Panc1 (cell line): ENCODE measurements at regions not wholly inside any gene's neighbourhood (a gene's known extent, or its start where the extent isn't known, plus 50 kb on each side); places are given as distances from the start of the nearest gene placed in this dataset.

ENCODE experiments used
- ATAC-seq: fragments of 200-7000 bp; cut with Tn5 transposase; 2 replicates; pipeline ENCODE4 v1.9.1; 2020; ENCODE audit warnings: mild to moderate bottlenecking, moderate library complexity
- BruUV-seq: library from RNA; stranded (reverse); fragments of 400-500 nt; replicated peaks from 2 replicates; lab custom pipeline; 2021; lab: Mats Ljungman, UMichigan
- CTCF ChIA-PET: fragments of 300-600 bp; sonication (Branson Sonifier 250); formaldehyde crosslinking; loops from one replicate; lab custom pipeline; 2022; ENCODE audit warnings: antibody characterized with exemption; lab: Charles Lee
- POLR2A ChIA-PET: fragments of 300-600 bp; sonication (Branson Sonifier 250); formaldehyde crosslinking; loops from one replicate; lab custom pipeline; 2022; ENCODE audit warnings: antibody characterized with exemption; lab: Charles Lee
- DNase-seq: peaks from one replicate; pipeline ENCODE4 v3.0.0-alpha.2; 2010; ENCODE audit warnings: low read depth, low spot score
- H3K27ac ChIP-seq: 2 replicates; pipeline ENCODE4 v1.5.1; 2011; ENCODE audit warnings: mild to moderate bottlenecking, low read length, inconsistent platforms
- H3K27me3 ChIP-seq: fragments of 200-500 bp; sonication (Bioruptor generic); 2 replicates; pipeline ENCODE4 v1.6.0; 2014; ENCODE audit warnings: low read length, inconsistent platforms; ENCODE audit not compliant: control insufficient read depth, insufficient read depth
- H3K36me3 ChIP-seq: fragments of 200-500 bp; sonication (Bioruptor generic); 2 replicates; pipeline ENCODE4 v1.5.1; 2014; ENCODE audit warnings: inconsistent platforms, mild to moderate bottlenecking, low read length, moderate library complexity; ENCODE audit not compliant: control insufficient read depth, insufficient read depth
- H3K4me1 ChIP-seq: 2 replicates; pipeline ENCODE4 v1.5.1; 2011; ENCODE audit warnings: inconsistent platforms, mild to moderate bottlenecking, low read length, moderate library complexity; ENCODE audit not compliant: control insufficient read depth, insufficient read depth
- H3K4me3 ChIP-seq, 2 experiments: 2 replicates each; pipeline ENCODE4 v1.5.1; 2011 to 2012; ENCODE audit warnings: low read depth in 2 of 2, low read length in 2 of 2, mild to moderate bottlenecking in 2 of 2, inconsistent platforms in 1 of 2, moderate library complexity in 1 of 2
- H3K9me3 ChIP-seq: fragments of 200-500 bp; sonication (Bioruptor generic); 2 replicates; pipeline ENCODE4 v1.5.1; 2014; ENCODE audit warnings: low read depth, mild to moderate bottlenecking, inconsistent platforms, low read length, moderate library complexity; ENCODE audit not compliant: control insufficient read depth, insufficient read depth
- POLR2AphosphoS5 ChIP-seq: IDR thresholded peaks from 2 replicates; pipeline ENCODE4 v1.6.1; 2012; ENCODE audit warnings: mild to moderate bottlenecking, low read depth, low read length, moderate library complexity
- SIN3A ChIP-seq: IDR thresholded peaks from 2 replicates; pipeline ENCODE4 v1.6.1; 2012; ENCODE audit warnings: low read depth, mild to moderate bottlenecking, low read length, moderate library complexity, borderline replicate concordance; ENCODE audit not compliant: insufficient read depth
- TCF7L2 ChIP-seq: IDR thresholded peaks from 2 replicates; pipeline ENCODE4 v1.6.1; 2011; ENCODE audit warnings: mild to moderate bottlenecking, low read depth, low read length, inconsistent platforms
- in situ Hi-C: cut with HindIII; loops from 2 replicates; pipeline ENCODE4 v1.10.0; 2016; ENCODE audit warnings: low sequenced_read_pairs, low pct_unique_long_range_greater_than_20kb
- intact Hi-C: fragments of 100-400 bp; cut with micrococcal nuclease; formaldehyde crosslinking; loops from one replicate; pipeline ENCODE4 v1.10.0; 2022; ENCODE audit not compliant: unreplicated experiment
- TF ChIP-seq, protein P1 (sequence below): fragments of 450-650 bp; IDR thresholded peaks from 2 replicates; pipeline ENCODE4 v1.5.1; 2017; ENCODE audit warnings: mild to moderate bottlenecking
- TF ChIP-seq, protein P2 (sequence below), 2 experiments: IDR thresholded peaks; 2 replicates each; pipeline ENCODE4 v1.6.1; 2011 to 2012; ENCODE audit warnings: low read depth in 2 of 2, control low read depth in 1 of 2, low read length in 1 of 2, mild to moderate bottlenecking in 1 of 2, moderate library complexity in 1 of 2; ENCODE audit not compliant: insufficient read depth in 1 of 2

DNA sequence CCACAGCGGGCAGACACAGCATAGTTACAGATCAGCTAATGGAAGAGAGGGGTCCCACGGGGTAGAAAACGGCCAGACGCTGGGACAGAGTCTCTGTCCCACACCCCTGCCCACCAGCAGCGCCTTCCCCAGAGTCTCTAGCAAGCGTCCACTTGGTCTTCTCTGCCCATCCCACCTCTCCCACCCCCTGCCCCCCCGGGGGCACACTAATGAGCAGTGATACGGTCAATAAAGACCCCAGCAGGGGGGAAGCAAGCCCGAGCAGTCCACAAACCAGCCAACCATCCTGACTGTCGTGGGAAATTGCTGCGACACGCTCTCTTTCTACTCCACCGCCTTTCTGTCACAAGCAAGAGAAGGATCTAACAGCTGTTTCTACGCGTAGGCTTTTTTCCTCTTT is 374.7 kb downstream of the NPHP4 start:
- H3K36me3 ChIP-seq = no peaks in the 10 kb centered on the region
- intact Hi-C loops (no loop called here), in situ Hi-C loops (no loop called here)
- POLR2A ChIA-PET = no interaction called here
- H3K4me1 ChIP-seq = no peaks in the 10 kb centered on the region
- CTCF ChIA-PET = no interaction called here
- no peak overlapping the region for H3K27ac ChIP-seq
- peaks cover 2% of the 10 kb centered on the region; the same call in 1 of the 2 replicates for H3K27me3 ChIP-seq
- TF ChIP-seq TCF7L2 (no peak), POLR2AphosphoS5 (no peak)
- TF ChIP-seq, protein P1, sequence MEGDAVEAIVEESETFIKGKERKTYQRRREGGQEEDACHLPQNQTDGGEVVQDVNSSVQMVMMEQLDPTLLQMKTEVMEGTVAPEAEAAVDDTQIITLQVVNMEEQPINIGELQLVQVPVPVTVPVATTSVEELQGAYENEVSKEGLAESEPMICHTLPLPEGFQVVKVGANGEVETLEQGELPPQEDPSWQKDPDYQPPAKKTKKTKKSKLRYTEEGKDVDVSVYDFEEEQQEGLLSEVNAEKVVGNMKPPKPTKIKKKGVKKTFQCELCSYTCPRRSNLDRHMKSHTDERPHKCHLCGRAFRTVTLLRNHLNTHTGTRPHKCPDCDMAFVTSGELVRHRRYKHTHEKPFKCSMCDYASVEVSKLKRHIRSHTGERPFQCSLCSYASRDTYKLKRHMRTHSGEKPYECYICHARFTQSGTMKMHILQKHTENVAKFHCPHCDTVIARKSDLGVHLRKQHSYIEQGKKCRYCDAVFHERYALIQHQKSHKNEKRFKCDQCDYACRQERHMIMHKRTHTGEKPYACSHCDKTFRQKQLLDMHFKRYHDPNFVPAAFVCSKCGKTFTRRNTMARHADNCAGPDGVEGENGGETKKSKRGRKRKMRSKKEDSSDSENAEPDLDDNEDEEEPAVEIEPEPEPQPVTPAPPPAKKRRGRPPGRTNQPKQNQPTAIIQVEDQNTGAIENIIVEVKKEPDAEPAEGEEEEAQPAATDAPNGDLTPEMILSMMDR = no peak
- DNase-seq (no peak), ATAC-seq (no peak)
- BruUV-seq = no TSS peak
- no peaks in the 10 kb centered on the region for H3K9me3 ChIP-seq
- H3K4me3 ChIP-seq = no peak overlapping the region

DNA sequence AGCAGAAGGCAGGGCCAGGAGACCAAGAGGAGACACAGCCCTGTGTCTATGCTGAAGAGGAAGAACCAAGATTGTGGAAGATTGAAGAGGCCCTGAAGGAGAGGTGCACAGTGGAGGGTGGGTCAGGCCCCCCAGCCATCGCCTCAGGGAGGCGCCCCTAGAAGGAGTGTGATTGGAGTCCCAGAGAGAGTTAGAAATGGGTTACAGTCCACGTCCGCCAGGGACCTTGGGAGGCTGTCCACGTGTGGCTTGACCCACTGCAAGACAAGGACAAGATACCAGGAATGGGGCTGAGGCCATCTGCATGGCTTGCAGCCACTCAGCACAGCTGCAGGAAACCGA is 375.1 kb downstream of the NPHP4 start:
- BruUV-seq = no TSS peak
- in situ Hi-C loops (no loop called here), intact Hi-C loops (no loop called here)
- no peak for ATAC-seq
- TF ChIP-seq TCF7L2 (no peak), SIN3A (no peak), POLR2AphosphoS5 (no peak)
- TF ChIP-seq, protein P1 = no peak
- TF ChIP-seq, protein P2, sequence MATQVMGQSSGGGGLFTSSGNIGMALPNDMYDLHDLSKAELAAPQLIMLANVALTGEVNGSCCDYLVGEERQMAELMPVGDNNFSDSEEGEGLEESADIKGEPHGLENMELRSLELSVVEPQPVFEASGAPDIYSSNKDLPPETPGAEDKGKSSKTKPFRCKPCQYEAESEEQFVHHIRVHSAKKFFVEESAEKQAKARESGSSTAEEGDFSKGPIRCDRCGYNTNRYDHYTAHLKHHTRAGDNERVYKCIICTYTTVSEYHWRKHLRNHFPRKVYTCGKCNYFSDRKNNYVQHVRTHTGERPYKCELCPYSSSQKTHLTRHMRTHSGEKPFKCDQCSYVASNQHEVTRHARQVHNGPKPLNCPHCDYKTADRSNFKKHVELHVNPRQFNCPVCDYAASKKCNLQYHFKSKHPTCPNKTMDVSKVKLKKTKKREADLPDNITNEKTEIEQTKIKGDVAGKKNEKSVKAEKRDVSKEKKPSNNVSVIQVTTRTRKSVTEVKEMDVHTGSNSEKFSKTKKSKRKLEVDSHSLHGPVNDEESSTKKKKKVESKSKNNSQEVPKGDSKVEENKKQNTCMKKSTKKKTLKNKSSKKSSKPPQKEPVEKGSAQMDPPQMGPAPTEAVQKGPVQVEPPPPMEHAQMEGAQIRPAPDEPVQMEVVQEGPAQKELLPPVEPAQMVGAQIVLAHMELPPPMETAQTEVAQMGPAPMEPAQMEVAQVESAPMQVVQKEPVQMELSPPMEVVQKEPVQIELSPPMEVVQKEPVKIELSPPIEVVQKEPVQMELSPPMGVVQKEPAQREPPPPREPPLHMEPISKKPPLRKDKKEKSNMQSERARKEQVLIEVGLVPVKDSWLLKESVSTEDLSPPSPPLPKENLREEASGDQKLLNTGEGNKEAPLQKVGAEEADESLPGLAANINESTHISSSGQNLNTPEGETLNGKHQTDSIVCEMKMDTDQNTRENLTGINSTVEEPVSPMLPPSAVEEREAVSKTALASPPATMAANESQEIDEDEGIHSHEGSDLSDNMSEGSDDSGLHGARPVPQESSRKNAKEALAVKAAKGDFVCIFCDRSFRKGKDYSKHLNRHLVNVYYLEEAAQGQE (IDR thresholded peaks at IDR 0.05; ENCODE audit: insufficient read depth in 1 of 2, low read depth in 2 of 2, low read length in 1 of 2) = no peak
- Histone ChIP-seq H3K4me3 (no peak overlapping the region), H3K27me3 (peaks cover 2% of the 10 kb centered on the region; the same call in 1 of the 2 replicates), H3K4me1 (no peaks in the 10 kb centered on the region), H3K36me3 (no peaks in the 10 kb centered on the region), H3K27ac (no peak overlapping the region), H3K9me3 (no peaks in the 10 kb centered on the region)
- ChIA-PET CTCF (no interaction called here), POLR2A (no interaction called here)
- DNase-seq = no peak
